Transverse colon (tissue), 4 donors: ENCODE measurements at regions not wholly inside any gene's neighbourhood (a gene's known extent, or its start where the extent isn't known, plus 50 kb on each side); places are given as distances from the start of the nearest gene placed in this dataset.

Source experiments
- DNase-seq: peaks from one replicate; pipeline ENCODE4 v3.0.0-alpha.2; 2019
- H3K27ac ChIP-seq, 4 donors: fragments of 200-600 bp; sonication (generic); 2 replicates each; pipeline ENCODE4 v1.5.1; 2016 to 2018; ENCODE audit warnings: inconsistent platforms in 4 of 4
- H3K27me3 ChIP-seq: fragments of 200-600 bp; sonication (generic); 2 replicates; pipeline ENCODE4 v1.5.1; 2017; ENCODE audit warnings: inconsistent platforms
- H3K36me3 ChIP-seq, 4 donors: fragments of 200-600 bp; sonication (generic); 2 replicates each; pipeline ENCODE4 v1.5.1; 2017 to 2019; ENCODE audit warnings: inconsistent platforms in 4 of 4
- H3K4me1 ChIP-seq, 4 donors: fragments of 200-600 bp; sonication (generic); 2 replicates each; pipeline ENCODE4 v1.5.1; 2017 to 2020; ENCODE audit warnings: inconsistent platforms in 4 of 4
- H3K4me3 ChIP-seq, 4 donors: fragments of 200-600 bp; sonication (generic); 1 replicate in 1 of 4; 2 replicates in 3 of 4; pipeline versions ENCODE4 v1.5.1 to v1.6.1; 2017 to 2019; ENCODE audit warnings: inconsistent platforms in 4 of 4
- H3K9me3 ChIP-seq, 2 donors: fragments of 200-600 bp; sonication (generic); 2 replicates each; pipeline ENCODE4 v1.5.1; 2017 to 2019; ENCODE audit warnings: inconsistent platforms in 2 of 2
- EP300 ChIP-seq: sonication (generic); formaldehyde crosslinking; IDR thresholded peaks from one replicate; pipeline ENCODE4 v1.6.1; 2017; ENCODE audit warnings: antibody characterized with exemption, low read depth
- POLR2A ChIP-seq: fragments of 450-650 bp; IDR thresholded peaks from one replicate; pipeline ENCODE4 v1.6.1; 2016; ENCODE audit warnings: antibody characterized with exemption, mild to moderate bottlenecking, moderate library complexity
- POLR2AphosphoS5 ChIP-seq, 3 donors: sonication (generic); formaldehyde crosslinking; IDR thresholded peaks; one replicate each; pipeline ENCODE4 v1.6.1; 2016; ENCODE audit warnings: antibody characterized with exemption in 3 of 3
- WGBS, 2 donors: methylation state at CpG; one replicate each; pipeline ENCODE4 v1.1.5; 2018; ENCODE audit warnings: low coverage in 1 of 2; 5-methylcytosine and 5-hydroxymethylcytosine counted together
- in situ Hi-C, 4 donors: fragments of 200-750 bp; cut with MboI; loops; one replicate each; pipeline versions ENCODE4 v1.15.0 to v1.15.1; 2017; ENCODE audit warnings: low sequenced_read_pairs in 3 of 4, low pct_ligation_motif_present in 1 of 4, low pct_unique_long_range_greater_than_20kb in 1 of 4
- intact Hi-C: fragments of 100-400 bp; cut with DNase I; formaldehyde crosslinking; loops from one replicate; pipeline ENCODE4 v1.15.1; 2023; ENCODE audit warnings: low total_unique reads
- TF ChIP-seq, protein P1 (sequence below), 5 experiments: fragments of 200-600 bp in 3 of 5; fragments of 450-650 bp in 2 of 5; sonication (generic) in 3 of 5; IDR thresholded peaks; 1 replicate in 2 of 5; 2 replicates in 3 of 5; pipeline ENCODE4 v1.5.1; 2016 to 2017; ENCODE audit warnings: antibody characterized with exemption in 5 of 5, inconsistent platforms in 3 of 5, mild to moderate bottlenecking in 2 of 5, moderate library complexity in 1 of 5

DNA sequence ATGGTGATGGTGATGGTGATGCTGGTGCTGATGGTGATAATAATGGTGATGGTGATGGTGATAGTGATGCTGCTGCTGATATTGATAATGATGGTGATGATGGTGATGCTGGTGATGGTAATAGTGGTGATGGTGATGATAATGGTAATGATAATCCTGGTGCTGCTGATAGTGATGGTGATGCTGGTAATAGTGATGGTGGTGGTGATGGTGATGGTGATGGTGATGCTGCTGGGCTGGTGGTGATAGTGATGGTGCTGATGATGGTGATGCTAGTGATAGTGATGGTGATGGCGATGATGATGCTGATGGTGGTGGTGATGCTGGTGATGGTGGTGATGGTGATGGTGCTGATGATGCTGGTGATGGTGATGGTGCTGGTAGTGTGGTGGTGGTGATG lies 58.4 kb upstream of the IGSF21 start:
- Histone ChIP-seq H3K4me3 (no peak overlapping the region), H3K27me3 (peaks cover 27% of the 10 kb centered on the region), H3K4me1 (no peaks in the 10 kb centered on the region), H3K27ac (no peak overlapping the region), H3K36me3 (no peaks in the 10 kb centered on the region), H3K9me3 (no peaks in the 10 kb centered on the region)
- TF ChIP-seq POLR2A, result no peak
- TF ChIP-seq, protein P1, sequence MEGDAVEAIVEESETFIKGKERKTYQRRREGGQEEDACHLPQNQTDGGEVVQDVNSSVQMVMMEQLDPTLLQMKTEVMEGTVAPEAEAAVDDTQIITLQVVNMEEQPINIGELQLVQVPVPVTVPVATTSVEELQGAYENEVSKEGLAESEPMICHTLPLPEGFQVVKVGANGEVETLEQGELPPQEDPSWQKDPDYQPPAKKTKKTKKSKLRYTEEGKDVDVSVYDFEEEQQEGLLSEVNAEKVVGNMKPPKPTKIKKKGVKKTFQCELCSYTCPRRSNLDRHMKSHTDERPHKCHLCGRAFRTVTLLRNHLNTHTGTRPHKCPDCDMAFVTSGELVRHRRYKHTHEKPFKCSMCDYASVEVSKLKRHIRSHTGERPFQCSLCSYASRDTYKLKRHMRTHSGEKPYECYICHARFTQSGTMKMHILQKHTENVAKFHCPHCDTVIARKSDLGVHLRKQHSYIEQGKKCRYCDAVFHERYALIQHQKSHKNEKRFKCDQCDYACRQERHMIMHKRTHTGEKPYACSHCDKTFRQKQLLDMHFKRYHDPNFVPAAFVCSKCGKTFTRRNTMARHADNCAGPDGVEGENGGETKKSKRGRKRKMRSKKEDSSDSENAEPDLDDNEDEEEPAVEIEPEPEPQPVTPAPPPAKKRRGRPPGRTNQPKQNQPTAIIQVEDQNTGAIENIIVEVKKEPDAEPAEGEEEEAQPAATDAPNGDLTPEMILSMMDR (IDR thresholded peaks at IDR 0.05), result no peak
- no peak for TF ChIP-seq POLR2AphosphoS5 (IDR thresholded peaks at IDR 0.05)
- no peak for TF ChIP-seq EP300
- intact Hi-C loops, result no loop called here
- in situ Hi-C loops, result no loop called here
- DNase-seq, result no peak
- WGBS, 2 donors, result 71 to 100% methylated on average over 1 of the region's 1 CpG

DNA sequence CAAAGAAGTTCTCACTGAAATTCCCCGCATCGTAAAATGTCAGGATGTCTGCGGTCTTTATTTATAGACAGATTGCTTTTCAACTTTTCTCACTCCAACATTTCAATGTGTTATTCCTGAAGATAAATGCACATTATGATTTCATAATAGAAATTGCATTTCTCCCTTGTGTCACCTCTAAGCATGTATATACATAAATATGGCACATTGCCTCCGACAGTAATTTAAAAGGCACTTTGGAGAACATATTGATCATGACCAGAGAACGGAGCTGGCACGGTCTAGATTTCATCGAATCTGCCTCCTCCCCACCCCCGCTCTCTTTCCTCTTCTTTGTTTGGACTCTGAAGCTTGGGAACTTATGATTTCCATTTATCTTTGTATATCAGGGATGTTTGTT lies 54.9 kb upstream of the IGSF21 start:
- intact Hi-C loops (no loop called here), in situ Hi-C loops (no loop called here)
- H3K9me3 ChIP-seq, result no peaks in the 10 kb centered on the region
- H3K27ac ChIP-seq, result no peak overlapping the region
- H3K36me3 ChIP-seq, result no peaks in the 10 kb centered on the region
- peaks cover 17% of the 10 kb centered on the region for H3K27me3 ChIP-seq
- no peak for DNase-seq
- H3K4me1 ChIP-seq, result no peaks in the 10 kb centered on the region
- TF ChIP-seq EP300, result no peak
- TF ChIP-seq, protein P1 (IDR thresholded peaks at IDR 0.05), result no peak
- TF ChIP-seq POLR2AphosphoS5 (IDR thresholded peaks at IDR 0.05), result no peak
- no peak for TF ChIP-seq POLR2A
- WGBS, 2 donors, result 63 to 65% methylated on average over 8 of the region's 8 CpGs
- no peak overlapping the region for H3K4me3 ChIP-seq

DNA sequence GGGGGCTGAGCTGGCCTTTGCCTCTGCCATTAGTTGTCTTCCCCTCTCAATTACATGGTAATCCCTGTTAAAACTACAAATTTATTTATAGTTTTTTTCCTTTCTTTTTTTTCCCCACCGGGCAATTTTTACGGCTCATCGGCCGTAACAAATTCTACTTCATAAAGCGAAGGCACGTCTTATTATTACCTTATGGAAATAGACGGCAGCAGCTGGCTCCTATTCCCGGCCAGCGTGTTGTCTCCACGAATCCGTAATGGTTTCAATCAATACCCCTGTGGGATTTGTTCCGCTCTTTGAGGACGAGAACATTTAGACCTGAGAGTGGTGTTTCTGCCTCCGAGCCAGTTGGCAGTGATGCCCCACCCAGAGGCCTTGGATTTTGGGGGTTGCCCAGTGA lies 52.4 kb upstream of the IGSF21 start:
- Histone ChIP-seq H3K27ac (no peak overlapping the region), H3K9me3 (no peaks in the 10 kb centered on the region), H3K4me1 (no peaks in the 10 kb centered on the region), H3K4me3 (no peak overlapping the region), H3K27me3 (peaks cover 36% of the 10 kb centered on the region), H3K36me3 (no peaks in the 10 kb centered on the region)
- WGBS, 2 donors, result 87% methylated on average over 11 to 14 of the region's 14 CpGs
- DNase-seq, result no peak
- in situ Hi-C loops (no loop called here), intact Hi-C loops (no loop called here)
- TF ChIP-seq POLR2AphosphoS5 (IDR thresholded peaks at IDR 0.05), result no peak
- no peak for TF ChIP-seq POLR2A
- no peak for TF ChIP-seq EP300
- TF ChIP-seq, protein P1 (IDR thresholded peaks at IDR 0.05), result no peak

DNA sequence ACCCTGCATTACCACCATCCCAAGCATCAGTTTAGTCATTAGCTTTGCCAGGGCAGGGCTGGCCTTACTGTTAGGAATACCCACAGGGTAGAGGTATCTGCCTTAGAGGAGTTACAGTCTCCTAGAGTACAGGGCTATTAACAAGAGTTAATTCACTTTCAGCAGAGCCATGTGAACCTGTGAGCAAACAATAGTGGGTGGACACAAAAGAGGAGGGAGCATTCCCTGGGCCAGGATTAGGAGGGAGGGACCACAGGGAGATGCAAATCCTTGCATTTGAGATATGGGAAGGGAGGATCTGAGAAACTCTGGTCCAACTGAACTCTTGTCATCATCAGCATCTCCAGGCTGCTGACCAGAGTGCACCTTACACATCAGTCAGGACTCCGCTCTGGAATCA lies 51.1 kb upstream of the IGSF21 start:
- H3K4me1 ChIP-seq, result no peaks in the 10 kb centered on the region
- in situ Hi-C loops, result no loop called here
- no peaks in the 10 kb centered on the region for H3K9me3 ChIP-seq
- no peak for DNase-seq
- no peak overlapping the region for H3K4me3 ChIP-seq
- no peak overlapping the region for H3K27ac ChIP-seq
- TF ChIP-seq, protein P1 (IDR thresholded peaks at IDR 0.05), result no peak
- TF ChIP-seq POLR2A, result no peak
- no peak for TF ChIP-seq EP300
- no peak for TF ChIP-seq POLR2AphosphoS5 (IDR thresholded peaks at IDR 0.05)
- intact Hi-C loops, result no loop called here
- WGBS, 2 donors, result 81% methylated on average over 1 of the region's 1 CpG; no CpG with 5 or more reads in 1 of the 2 donors
- no peaks in the 10 kb centered on the region for H3K36me3 ChIP-seq
- peaks cover 46% of the 10 kb centered on the region for H3K27me3 ChIP-seq
